Keratinocyte (primary cell): ENCODE measurements at regions not wholly inside any gene's neighbourhood (a gene's known extent, or its start where the extent isn't known, plus 50 kb on each side); places are given as distances from the start of the nearest gene placed in this dataset.

Experiments used
- DNase-seq: peaks from one replicate; pipeline ENCODE4 v3.0.0-alpha.2; 2011; ENCODE audit warnings: low read depth, missing footprints, low spot score
- FAIRE-seq: peaks from 2 replicates; lab custom pipeline; 2011; peaks lifted over from hg19 to GRCh38; lab: Jason Lieb, UNC
- H2AFZ ChIP-seq: 2 replicates; pipeline ENCODE4 v1.6.0; 2012; ENCODE audit warnings: low read length, control low read depth, inconsistent platforms; ENCODE audit not compliant: control insufficient read depth
- H3K27ac ChIP-seq: 2 replicates; pipeline ENCODE4 v1.5.1; 2011; ENCODE audit warnings: low read length; ENCODE audit not compliant: control insufficient read depth, insufficient read depth
- H3K27me3 ChIP-seq: 3 replicates; pipeline ENCODE4 v1.6.0; 2011; ENCODE audit warnings: low read length; ENCODE audit not compliant: control insufficient read depth, insufficient read depth; ENCODE audit errors: extremely low read depth
- H3K36me3 ChIP-seq, 2 experiments: 2 replicates in 1 of 2; 3 replicates in 1 of 2; pipeline ENCODE4 v1.5.1; 2011; ENCODE audit warnings: low read length in 2 of 2, mild to moderate bottlenecking in 1 of 2; ENCODE audit not compliant: control insufficient read depth in 2 of 2, insufficient read depth in 2 of 2; ENCODE audit errors: extremely low read depth in 1 of 2
- H3K4me1 ChIP-seq: 3 replicates; pipeline ENCODE4 v1.5.1; 2011; ENCODE audit warnings: low read length; ENCODE audit not compliant: control insufficient read depth, insufficient read depth; ENCODE audit errors: extremely low read depth
- H3K4me2 ChIP-seq: 3 replicates; pipeline ENCODE4 v1.6.0; 2011; ENCODE audit warnings: low read depth, low read length; ENCODE audit not compliant: control insufficient read depth, insufficient read depth; ENCODE audit errors: extremely low read depth
- H3K4me3 ChIP-seq, 3 experiments: fragments of 200-600 bp in 1 of 3; sonication (generic) in 1 of 3; 2 replicates in 2 of 3; 3 replicates in 1 of 3; pipeline ENCODE4 v1.5.1; 2011 to 2016; ENCODE audit warnings: low read length in 3 of 3, mild to moderate bottlenecking in 3 of 3, control low read depth in 2 of 3, inconsistent platforms in 1 of 3, low read depth in 1 of 3, mixed read lengths in 1 of 3, mixed run types in 1 of 3, moderate library complexity in 1 of 3; ENCODE audit not compliant: control insufficient read depth in 2 of 3, insufficient read depth in 2 of 3; ENCODE audit errors: extremely low read depth in 1 of 3
- H3K79me2 ChIP-seq: 2 replicates; pipeline ENCODE4 v1.6.0; 2012; ENCODE audit warnings: low read length; ENCODE audit not compliant: control insufficient read depth, insufficient read depth
- H3K9ac ChIP-seq: 3 replicates; pipeline ENCODE4 v1.6.0; 2011; ENCODE audit warnings: low read length; ENCODE audit not compliant: control insufficient read depth, insufficient read depth; ENCODE audit errors: extremely low read depth
- H3K9me1 ChIP-seq: 3 replicates; pipeline ENCODE4 v1.6.0; 2011; ENCODE audit warnings: low read length; ENCODE audit not compliant: control insufficient read depth, insufficient read depth; ENCODE audit errors: extremely low read depth
- H3K9me3 ChIP-seq: 2 replicates; pipeline ENCODE4 v1.5.1; 2012; ENCODE audit warnings: low read depth, low read length; ENCODE audit not compliant: control insufficient read depth
- H4K20me1 ChIP-seq: 3 replicates; pipeline ENCODE4 v1.6.0; 2011; ENCODE audit warnings: low read length; ENCODE audit not compliant: control insufficient read depth, insufficient read depth; ENCODE audit errors: extremely low read depth
- CTCF ChIP-seq, 3 experiments: IDR thresholded peaks in 1 of 3; conservative IDR thresholded peaks in 1 of 3; optimal IDR thresholded peaks in 1 of 3; 2 replicates in 2 of 3; 3 replicates in 1 of 3; pipeline versions ENCODE3 to v1.5.1; 2011; ENCODE audit warnings: low read length in 3 of 3, mild to moderate bottlenecking in 3 of 3, moderate library complexity in 2 of 3, control low read depth in 1 of 3, inconsistent platforms in 1 of 3; ENCODE audit not compliant: insufficient read depth in 2 of 3; ENCODE audit errors: extremely low read depth in 1 of 3
- EZH2 ChIP-seq: IDR thresholded peaks from one replicate; pipeline ENCODE4 v1.6.1; 2012; ENCODE audit warnings: inconsistent platforms, mild to moderate bottlenecking, low read length, moderate library complexity
- dilution Hi-C: fragments of 300-500 bp; cut with MboI; formaldehyde crosslinking; loops from one replicate; pipeline ENCODE4 v1.7.0; 2020; ENCODE audit warnings: low sequenced_read_pairs; ENCODE audit not compliant: extremely low pct_ligation_motif_present

GRCh38 chr14:105908006-105908405 lies 381.6 kb downstream of the TMEM121 start:
- no peak overlapping the region for H2AFZ ChIP-seq
- H3K27ac ChIP-seq = no peak overlapping the region
- FAIRE-seq (no peak), DNase-seq (no peak)
- no peak overlapping the region for H3K9ac ChIP-seq
- no peaks in the 10 kb centered on the region for H3K79me2 ChIP-seq
- peaks cover 5% of the 10 kb centered on the region for H3K9me3 ChIP-seq
- no peaks in the 10 kb centered on the region for H3K9me1 ChIP-seq
- H3K4me2 ChIP-seq = no peak overlapping the region
- dilution Hi-C loops = no loop called here
- H3K4me3 ChIP-seq = no peak overlapping the region
- TF ChIP-seq CTCF (optimal IDR thresholded peaks at IDR 0.05 in 1 of 3, IDR thresholded peaks at IDR 0.05 in 1 of 3, conservative IDR thresholded peaks at IDR 0.05 in 1 of 3; ENCODE audit: extremely low read depth in 1 of 3, insufficient read depth in 2 of 3, low read length in 3 of 3) = no peak
- TF ChIP-seq EZH2 = no peak
- H3K36me3 ChIP-seq = no peaks in the 10 kb centered on the region
- no peaks in the 10 kb centered on the region for H3K27me3 ChIP-seq
- H4K20me1 ChIP-seq = no peaks in the 10 kb centered on the region
- no peaks in the 10 kb centered on the region for H3K4me1 ChIP-seq

GRCh38 chr14:105908481-105908911 lies 382.1 kb downstream of the TMEM121 start:
- dilution Hi-C loops = no loop called here

More at GRCh38 chr14:105908481-105908911, 382.1 kb downstream of the TMEM121 start:
- DNase-seq (no peak), FAIRE-seq (no peak)
- H3K36me3 ChIP-seq = no peaks in the 10 kb centered on the region
- no peak overlapping the region for H3K27ac ChIP-seq
- H4K20me1 ChIP-seq = no peaks in the 10 kb centered on the region
- H3K27me3 ChIP-seq = no peaks in the 10 kb centered on the region
- no peak for TF ChIP-seq EZH2
- no peak for TF ChIP-seq CTCF (optimal IDR thresholded peaks at IDR 0.05 in 1 of 3, IDR thresholded peaks at IDR 0.05 in 1 of 3, conservative IDR thresholded peaks at IDR 0.05 in 1 of 3; ENCODE audit: extremely low read depth in 1 of 3, insufficient read depth in 2 of 3, low read length in 3 of 3)
- H3K9me3 ChIP-seq = peaks cover 5% of the 10 kb centered on the region
- H3K79me2 ChIP-seq = no peaks in the 10 kb centered on the region
- H3K9me1 ChIP-seq = no peaks in the 10 kb centered on the region
- no peak overlapping the region for H3K4me2 ChIP-seq
- no peak overlapping the region for H3K9ac ChIP-seq
- H3K4me3 ChIP-seq = no peak overlapping the region
- H2AFZ ChIP-seq = no peak overlapping the region
- H3K4me1 ChIP-seq = no peaks in the 10 kb centered on the region
